ENCODE measurements at regions not wholly inside any gene's neighbourhood (a gene's known extent, or its start where the extent isn't known, plus 50 kb on each side); places are given as distances from the start of the nearest gene placed in this dataset.

GRCh38 chr2:6675791-6676190 lies 189.9 kb downstream of the CMPK2 start:
- Histone ChIP-seq H3K4me3 (ENCODE audit: low read length, poor library complexity, severe bottlenecking) (no peak overlapping the region), H3K9me2 (replicated peaks; ENCODE audit: low read depth, low read length) (no peaks in the 10 kb centered on the region), H3K9me3 (ENCODE audit: insufficient read depth, low read depth, low read length) (no peaks in the 10 kb centered on the region), H4K20me1 (ENCODE audit: insufficient read depth, low read length, poor library complexity, severe bottlenecking) (no peaks in the 10 kb centered on the region), H3K79me2 (ENCODE audit: insufficient read depth, low read length) (no peaks in the 10 kb centered on the region), H3K27me3 (ENCODE audit: insufficient read depth, low read length, poor library complexity, severe bottlenecking) (no peaks in the 10 kb centered on the region), H3F3A (ENCODE audit: low read depth) (no peaks in the 10 kb centered on the region), H3K36me3 (ENCODE audit: insufficient read depth, low read length) (no peaks in the 10 kb centered on the region), H3K4me1 (ENCODE audit: insufficient read depth, low read length, poor library complexity, severe bottlenecking) (no peaks in the 10 kb centered on the region), H2AFZ (ENCODE audit: low read length) (no peak overlapping the region), H3K4me2 (ENCODE audit: low read depth, low read length, poor library complexity, severe bottlenecking) (no peak overlapping the region), H3K9ac (ENCODE audit: low read depth, low read length, poor library complexity, severe bottlenecking) (no peak overlapping the region)
- TF ChIP-seq EZH2phosphoT487 (IDR thresholded peaks at IDR 0.05; ENCODE audit: borderline replicate concordance): no peak
- TF ChIP-seq, protein P1, sequence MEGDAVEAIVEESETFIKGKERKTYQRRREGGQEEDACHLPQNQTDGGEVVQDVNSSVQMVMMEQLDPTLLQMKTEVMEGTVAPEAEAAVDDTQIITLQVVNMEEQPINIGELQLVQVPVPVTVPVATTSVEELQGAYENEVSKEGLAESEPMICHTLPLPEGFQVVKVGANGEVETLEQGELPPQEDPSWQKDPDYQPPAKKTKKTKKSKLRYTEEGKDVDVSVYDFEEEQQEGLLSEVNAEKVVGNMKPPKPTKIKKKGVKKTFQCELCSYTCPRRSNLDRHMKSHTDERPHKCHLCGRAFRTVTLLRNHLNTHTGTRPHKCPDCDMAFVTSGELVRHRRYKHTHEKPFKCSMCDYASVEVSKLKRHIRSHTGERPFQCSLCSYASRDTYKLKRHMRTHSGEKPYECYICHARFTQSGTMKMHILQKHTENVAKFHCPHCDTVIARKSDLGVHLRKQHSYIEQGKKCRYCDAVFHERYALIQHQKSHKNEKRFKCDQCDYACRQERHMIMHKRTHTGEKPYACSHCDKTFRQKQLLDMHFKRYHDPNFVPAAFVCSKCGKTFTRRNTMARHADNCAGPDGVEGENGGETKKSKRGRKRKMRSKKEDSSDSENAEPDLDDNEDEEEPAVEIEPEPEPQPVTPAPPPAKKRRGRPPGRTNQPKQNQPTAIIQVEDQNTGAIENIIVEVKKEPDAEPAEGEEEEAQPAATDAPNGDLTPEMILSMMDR (conservative IDR thresholded peaks at IDR 0.05; ENCODE audit: low read length): no peak

DNA sequence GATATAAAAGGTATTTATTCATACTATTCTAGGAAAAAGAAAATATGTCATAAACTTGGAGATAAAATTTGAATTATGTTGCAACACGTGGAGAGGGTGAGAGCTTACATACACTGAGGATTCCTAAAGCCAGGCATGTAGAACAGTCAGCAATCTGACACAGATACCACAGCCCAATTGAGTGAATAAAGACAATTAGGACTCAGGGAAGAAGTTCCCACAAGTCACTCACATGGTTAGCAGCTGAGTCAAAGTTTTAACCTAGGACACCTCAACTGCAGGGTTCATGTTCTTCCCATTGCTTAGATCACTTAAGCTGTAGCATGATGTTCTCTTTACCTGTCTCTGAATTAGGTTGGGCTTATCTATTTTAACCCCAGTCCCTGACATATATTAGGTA lies 189.5 kb downstream of the CMPK2 start:
- no peaks in the 10 kb centered on the region for H3K9me2 ChIP-seq (replicated peaks; ENCODE audit: low read depth, low read length)
- no peaks in the 10 kb centered on the region for H3F3A ChIP-seq (ENCODE audit: low read depth)
- H2AFZ ChIP-seq (ENCODE audit: low read length): no peak overlapping the region
- H3K4me1 ChIP-seq (ENCODE audit: insufficient read depth, low read length, poor library complexity, severe bottlenecking): no peaks in the 10 kb centered on the region
- TF ChIP-seq, protein P1 (conservative IDR thresholded peaks at IDR 0.05; ENCODE audit: low read length): no peak
- no peak for TF ChIP-seq EZH2phosphoT487 (IDR thresholded peaks at IDR 0.05; ENCODE audit: borderline replicate concordance)
- no peak overlapping the region for H3K9ac ChIP-seq (ENCODE audit: low read depth, low read length, poor library complexity, severe bottlenecking)
- no peak overlapping the region for H3K4me3 ChIP-seq (ENCODE audit: low read length, poor library complexity, severe bottlenecking)
- H3K9me3 ChIP-seq (ENCODE audit: insufficient read depth, low read depth, low read length): no peaks in the 10 kb centered on the region
- no peak overlapping the region for H3K4me2 ChIP-seq (ENCODE audit: low read depth, low read length, poor library complexity, severe bottlenecking)
- H3K36me3 ChIP-seq (ENCODE audit: insufficient read depth, low read length): no peaks in the 10 kb centered on the region
- no peaks in the 10 kb centered on the region for H3K27me3 ChIP-seq (ENCODE audit: insufficient read depth, low read length, poor library complexity, severe bottlenecking)
- H3K79me2 ChIP-seq (ENCODE audit: insufficient read depth, low read length): no peaks in the 10 kb centered on the region
- no peaks in the 10 kb centered on the region for H4K20me1 ChIP-seq (ENCODE audit: insufficient read depth, low read length, poor library complexity, severe bottlenecking)

DNA sequence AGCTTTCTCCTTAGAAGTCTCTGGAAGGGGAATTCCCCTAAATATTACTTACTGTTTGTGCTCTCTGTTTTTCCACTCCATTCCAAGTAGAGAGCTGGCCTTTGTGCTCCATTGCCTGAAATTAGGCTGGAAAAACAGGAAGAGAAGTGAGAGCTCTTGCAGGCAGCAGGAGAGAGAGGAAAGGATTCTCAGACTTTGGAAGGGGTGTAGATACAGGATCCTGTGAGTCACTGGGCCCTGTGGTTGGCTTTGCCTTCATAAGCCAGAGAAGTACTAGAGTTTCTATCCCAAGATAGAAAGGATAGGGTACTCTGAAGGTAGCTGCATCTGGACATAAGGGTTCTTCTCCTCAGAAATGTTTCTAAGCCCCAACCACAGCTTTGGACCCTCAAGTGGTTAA lies 188.9 kb downstream of the CMPK2 start:
- Histone ChIP-seq H3K9me2 (replicated peaks; ENCODE audit: low read depth, low read length) (no peaks in the 10 kb centered on the region), H4K20me1 (ENCODE audit: insufficient read depth, low read length, poor library complexity, severe bottlenecking) (no peaks in the 10 kb centered on the region), H3K4me1 (ENCODE audit: insufficient read depth, low read length, poor library complexity, severe bottlenecking) (no peaks in the 10 kb centered on the region), H3F3A (ENCODE audit: low read depth) (no peaks in the 10 kb centered on the region), H3K9ac (ENCODE audit: low read depth, low read length, poor library complexity, severe bottlenecking) (no peak overlapping the region), H3K4me2 (ENCODE audit: low read depth, low read length, poor library complexity, severe bottlenecking) (no peak overlapping the region), H3K4me3 (ENCODE audit: low read length, poor library complexity, severe bottlenecking) (no peak overlapping the region), H3K27me3 (ENCODE audit: insufficient read depth, low read length, poor library complexity, severe bottlenecking) (no peaks in the 10 kb centered on the region), H3K9me3 (ENCODE audit: insufficient read depth, low read depth, low read length) (no peaks in the 10 kb centered on the region), H3K79me2 (ENCODE audit: insufficient read depth, low read length) (no peaks in the 10 kb centered on the region), H2AFZ (ENCODE audit: low read length) (no peak overlapping the region), H3K36me3 (ENCODE audit: insufficient read depth, low read length) (no peaks in the 10 kb centered on the region)
- TF ChIP-seq EZH2phosphoT487 (IDR thresholded peaks at IDR 0.05; ENCODE audit: borderline replicate concordance): no peak
- TF ChIP-seq, protein P1 (conservative IDR thresholded peaks at IDR 0.05; ENCODE audit: low read length): no peak

Measured in Loucy (cell line).